ENCODE measurements at regions not wholly inside any gene's neighbourhood (a gene's known extent, or its start where the extent isn't known, plus 50 kb on each side); places are given as distances from the start of the nearest gene placed in this dataset.

DNA sequence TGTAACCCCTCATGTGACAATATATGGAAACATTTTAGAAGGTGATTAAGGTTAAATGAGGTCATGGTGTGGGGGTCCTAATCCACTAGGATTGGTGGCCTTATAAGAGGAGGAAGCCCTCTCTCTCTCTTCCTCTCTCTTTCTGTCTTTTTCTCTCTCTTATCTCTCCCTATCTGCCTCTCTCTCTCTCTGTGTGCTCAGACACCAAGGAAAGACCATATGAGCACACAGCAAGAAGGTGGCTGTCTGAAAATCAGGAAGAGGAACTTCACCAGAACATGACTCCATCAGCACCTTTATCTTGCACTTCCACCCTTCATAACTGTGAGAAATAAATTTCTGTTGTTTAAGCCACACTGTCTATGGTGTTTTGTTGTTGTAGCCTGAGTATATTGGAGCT lies 1472.2 kb downstream of the PCDH7 start:
- H3K36me3 ChIP-seq, result no peaks in the 10 kb centered on the region
- no peak for DNase-seq (ENCODE audit: low spot score in 2 of 2)
- no peaks in the 10 kb centered on the region for H3K27me3 ChIP-seq
- TF ChIP-seq POLR2A (IDR thresholded peaks at IDR 0.05) (no peak), EP300 (IDR thresholded peaks at IDR 0.05) (no peak)
- TF ChIP-seq, protein P1, sequence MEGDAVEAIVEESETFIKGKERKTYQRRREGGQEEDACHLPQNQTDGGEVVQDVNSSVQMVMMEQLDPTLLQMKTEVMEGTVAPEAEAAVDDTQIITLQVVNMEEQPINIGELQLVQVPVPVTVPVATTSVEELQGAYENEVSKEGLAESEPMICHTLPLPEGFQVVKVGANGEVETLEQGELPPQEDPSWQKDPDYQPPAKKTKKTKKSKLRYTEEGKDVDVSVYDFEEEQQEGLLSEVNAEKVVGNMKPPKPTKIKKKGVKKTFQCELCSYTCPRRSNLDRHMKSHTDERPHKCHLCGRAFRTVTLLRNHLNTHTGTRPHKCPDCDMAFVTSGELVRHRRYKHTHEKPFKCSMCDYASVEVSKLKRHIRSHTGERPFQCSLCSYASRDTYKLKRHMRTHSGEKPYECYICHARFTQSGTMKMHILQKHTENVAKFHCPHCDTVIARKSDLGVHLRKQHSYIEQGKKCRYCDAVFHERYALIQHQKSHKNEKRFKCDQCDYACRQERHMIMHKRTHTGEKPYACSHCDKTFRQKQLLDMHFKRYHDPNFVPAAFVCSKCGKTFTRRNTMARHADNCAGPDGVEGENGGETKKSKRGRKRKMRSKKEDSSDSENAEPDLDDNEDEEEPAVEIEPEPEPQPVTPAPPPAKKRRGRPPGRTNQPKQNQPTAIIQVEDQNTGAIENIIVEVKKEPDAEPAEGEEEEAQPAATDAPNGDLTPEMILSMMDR (IDR thresholded peaks at IDR 0.05), result no peak
- H3K4me1 ChIP-seq, result no peaks in the 10 kb centered on the region
- no peak overlapping the region for H3K27ac ChIP-seq
- no peaks in the 10 kb centered on the region for H3K9me3 ChIP-seq
- H3K4me3 ChIP-seq, result no peak overlapping the region

DNA sequence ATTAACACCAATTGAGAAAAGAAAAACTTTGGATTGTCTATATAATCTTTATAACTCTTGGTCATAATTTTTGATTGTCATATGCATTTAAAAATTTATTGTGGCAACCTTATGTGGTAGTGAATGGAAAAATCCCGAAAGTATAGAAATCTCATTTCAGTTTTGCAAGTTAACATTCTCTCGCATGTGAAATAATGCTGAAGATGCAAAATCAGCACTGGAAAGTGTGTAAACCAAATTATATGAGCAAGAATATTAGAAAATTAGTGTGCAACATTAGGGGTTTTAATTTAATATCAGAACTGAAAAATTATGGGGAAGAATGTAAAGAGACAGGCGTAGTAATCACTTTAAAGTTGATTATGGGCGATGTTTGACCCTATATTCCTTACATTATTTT lies 1472.8 kb downstream of the PCDH7 start:
- no peak for DNase-seq (ENCODE audit: low spot score in 2 of 2)
- H3K27me3 ChIP-seq, result no peaks in the 10 kb centered on the region
- no peaks in the 10 kb centered on the region for H3K9me3 ChIP-seq
- H3K4me3 ChIP-seq, result no peak overlapping the region
- no peaks in the 10 kb centered on the region for H3K36me3 ChIP-seq
- no peak overlapping the region for H3K27ac ChIP-seq
- TF ChIP-seq POLR2A (IDR thresholded peaks at IDR 0.05) (no peak), EP300 (IDR thresholded peaks at IDR 0.05) (no peak)
- TF ChIP-seq, protein P1 (IDR thresholded peaks at IDR 0.05), result no peak
- 71 to 94% methylated on average over 4 of the region's 4 CpGs for WGBS, 2 donors
- no peaks in the 10 kb centered on the region for H3K4me1 ChIP-seq

DNA sequence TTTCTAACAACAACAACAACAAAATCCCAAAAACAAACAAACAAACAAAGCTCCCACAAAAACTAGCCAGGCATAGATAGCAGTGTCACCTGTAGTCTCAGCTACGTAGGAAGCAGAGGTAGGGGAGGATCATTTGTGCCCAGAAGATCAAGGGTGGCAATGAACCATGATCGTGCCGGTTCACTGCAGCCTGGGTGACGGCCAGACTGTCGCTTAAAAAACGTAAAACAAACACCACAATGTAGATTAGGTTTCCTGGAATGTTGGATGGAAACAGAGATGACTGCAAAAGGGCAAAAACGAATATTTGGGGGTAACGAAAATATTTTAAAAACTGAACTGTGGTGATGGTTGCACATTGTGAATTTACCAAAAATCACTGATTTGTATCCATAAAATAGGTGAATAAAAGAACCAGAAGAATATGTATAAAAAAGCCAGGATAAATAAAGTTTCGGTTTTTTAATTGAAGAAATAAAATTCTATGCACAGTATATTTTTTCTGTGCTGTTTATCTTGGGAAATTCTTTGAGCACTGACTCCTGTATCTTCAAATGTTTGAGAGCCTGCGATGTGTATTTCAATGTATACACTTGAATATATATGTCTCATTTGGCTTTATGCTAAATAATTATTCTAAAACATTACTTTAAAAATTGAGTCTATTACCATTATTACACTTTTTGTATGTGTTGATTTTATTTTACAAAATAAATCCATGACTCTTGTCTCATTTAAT lies 1477.0 kb downstream of the PCDH7 start:
- 72 to 76% methylated on average over 10 of the region's 10 CpGs for WGBS, 2 donors
- Histone ChIP-seq H3K9me3 (no peaks in the 10 kb centered on the region), H3K4me1 (no peaks in the 10 kb centered on the region), H3K27me3 (no peaks in the 10 kb centered on the region), H3K4me3 (no peak overlapping the region), H3K36me3 (no peaks in the 10 kb centered on the region), H3K27ac (no peak overlapping the region)
- no peak for DNase-seq (ENCODE audit: low spot score in 2 of 2)
- TF ChIP-seq POLR2A (IDR thresholded peaks at IDR 0.05), result no peak
- TF ChIP-seq, protein P1 (IDR thresholded peaks at IDR 0.05), result no peak
- no peak for TF ChIP-seq EP300 (IDR thresholded peaks at IDR 0.05)

DNA sequence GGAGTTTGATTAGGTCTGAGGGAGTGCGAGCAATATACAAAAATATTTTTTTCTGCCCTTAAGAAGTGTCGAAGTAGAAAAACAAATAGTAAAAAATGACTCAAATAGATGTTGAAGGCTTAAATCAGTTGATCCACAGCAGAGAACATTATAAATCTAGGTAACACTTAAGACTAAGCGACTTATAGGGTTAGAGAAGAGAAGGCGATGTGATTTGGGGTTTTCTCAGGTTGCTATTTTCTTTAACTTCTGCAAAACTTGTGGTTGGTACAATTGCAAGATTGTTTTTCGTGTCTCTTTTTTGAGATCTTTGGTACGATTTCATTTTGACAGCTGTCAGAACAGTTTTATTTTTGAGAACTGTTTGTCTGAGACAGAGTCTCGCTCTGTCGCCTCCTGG lies 1479.5 kb downstream of the PCDH7 start:
- no peak for DNase-seq (ENCODE audit: low spot score in 2 of 2)
- TF ChIP-seq POLR2A (IDR thresholded peaks at IDR 0.05), result no peak
- TF ChIP-seq, protein P1 (IDR thresholded peaks at IDR 0.05), result no peak
- no peak for TF ChIP-seq EP300 (IDR thresholded peaks at IDR 0.05)
- 54 to 81% methylated on average over 8 of the region's 8 CpGs for WGBS, 2 donors
- H3K4me1 ChIP-seq, result no peaks in the 10 kb centered on the region
- no peaks in the 10 kb centered on the region for H3K9me3 ChIP-seq
- H3K27me3 ChIP-seq, result no peaks in the 10 kb centered on the region
- H3K36me3 ChIP-seq, result no peaks in the 10 kb centered on the region
- no peak overlapping the region for H3K4me3 ChIP-seq
- H3K27ac ChIP-seq, result no peak overlapping the region

DNA sequence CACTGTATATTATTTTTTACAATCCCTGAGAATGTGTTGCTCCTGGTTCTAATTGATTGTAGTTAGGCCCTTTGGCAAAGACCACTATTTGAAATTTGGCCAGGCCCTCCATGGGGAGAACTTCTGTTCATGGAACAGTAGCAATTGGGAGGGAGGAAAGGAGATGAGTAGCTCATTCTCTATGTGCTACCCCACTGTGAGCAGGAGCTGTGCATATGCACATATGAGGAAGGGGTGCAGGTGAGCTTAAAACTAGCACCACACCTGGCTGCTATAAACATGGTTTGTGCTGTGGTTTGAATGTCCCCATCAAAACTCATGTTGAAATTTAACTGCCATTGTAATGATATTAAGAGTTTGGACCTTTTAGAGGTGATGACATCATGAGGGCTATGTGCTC lies 1483.2 kb downstream of the PCDH7 start:
- H3K4me1 ChIP-seq, result no peaks in the 10 kb centered on the region
- peaks cover 0 to 7% (median 2%) of the 10 kb centered on the region in 4 donors for H3K9me3 ChIP-seq
- no peak overlapping the region for H3K27ac ChIP-seq
- no peak for DNase-seq (ENCODE audit: low spot score in 2 of 2)
- H3K4me3 ChIP-seq, result no peak overlapping the region
- H3K27me3 ChIP-seq, result no peaks in the 10 kb centered on the region
- TF ChIP-seq POLR2A (IDR thresholded peaks at IDR 0.05), result no peak
- TF ChIP-seq, protein P1 (IDR thresholded peaks at IDR 0.05), result no peak
- no peak for TF ChIP-seq EP300 (IDR thresholded peaks at IDR 0.05)
- no peaks in the 10 kb centered on the region for H3K36me3 ChIP-seq
